ENCODE measurements at regions not wholly inside any gene's neighbourhood (a gene's known extent, or its start where the extent isn't known, plus 50 kb on each side); places are given as distances from the start of the nearest gene placed in this dataset.

DNA sequence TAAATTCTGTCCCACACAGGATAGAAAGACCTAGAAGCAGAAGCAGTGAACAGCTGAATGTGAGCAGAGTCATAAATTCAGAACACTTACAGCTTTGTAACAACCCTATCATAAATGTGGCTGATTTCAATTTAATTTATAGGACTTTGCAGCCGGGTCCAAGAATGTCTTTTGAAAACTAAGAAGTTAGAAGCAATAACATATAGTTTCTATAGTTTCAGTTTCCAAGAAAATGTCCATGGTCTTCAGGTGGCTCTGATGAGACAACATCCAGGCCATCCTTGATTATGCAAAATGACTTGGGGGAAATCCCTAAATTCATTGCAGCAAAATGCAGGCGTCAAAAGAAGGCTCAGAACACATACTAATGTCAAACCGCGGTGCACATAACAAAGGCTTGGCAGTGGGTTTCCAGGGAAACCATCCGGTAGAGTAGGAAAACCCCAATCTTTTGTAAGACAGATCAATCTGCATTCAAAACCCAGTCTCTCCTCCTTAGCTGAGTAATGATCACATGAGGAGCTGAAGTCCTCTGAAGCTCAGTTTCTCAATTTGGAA lies 442.2 kb upstream of the ID2 start:
- TF ChIP-seq TAF1 (IDR thresholded peaks at IDR 0.05; ENCODE audit: low read depth) (no peak), RAD21 (IDR thresholded peaks at IDR 0.05; ENCODE audit: low read depth) (no peak), EGR1 (IDR thresholded peaks at IDR 0.05) (no peak), EP300 (IDR thresholded peaks at IDR 0.05; ENCODE audit: borderline replicate concordance) (no peak), ZBTB7A (IDR thresholded peaks at IDR 0.05; ENCODE audit: low read depth) (no peak), CEBPB (IDR thresholded peaks at IDR 0.05) (no peak), TCF12 (IDR thresholded peaks at IDR 0.05; ENCODE audit: low read depth) (no peak), YY1 (IDR thresholded peaks at IDR 0.05; ENCODE audit: low read depth) (no peak), CREB1 (IDR thresholded peaks at IDR 0.05; ENCODE audit: low read depth) (no peak), NFIC (IDR thresholded peaks at IDR 0.05) (no peak)
- TF ChIP-seq, protein P1, sequence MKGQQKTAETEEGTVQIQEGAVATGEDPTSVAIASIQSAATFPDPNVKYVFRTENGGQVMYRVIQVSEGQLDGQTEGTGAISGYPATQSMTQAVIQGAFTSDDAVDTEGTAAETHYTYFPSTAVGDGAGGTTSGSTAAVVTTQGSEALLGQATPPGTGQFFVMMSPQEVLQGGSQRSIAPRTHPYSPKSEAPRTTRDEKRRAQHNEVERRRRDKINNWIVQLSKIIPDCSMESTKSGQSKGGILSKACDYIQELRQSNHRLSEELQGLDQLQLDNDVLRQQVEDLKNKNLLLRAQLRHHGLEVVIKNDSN (IDR thresholded peaks at IDR 0.05), result no peak
- TF ChIP-seq, protein P2, sequence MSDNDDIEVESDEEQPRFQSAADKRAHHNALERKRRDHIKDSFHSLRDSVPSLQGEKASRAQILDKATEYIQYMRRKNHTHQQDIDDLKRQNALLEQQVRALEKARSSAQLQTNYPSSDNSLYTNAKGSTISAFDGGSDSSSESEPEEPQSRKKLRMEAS (IDR thresholded peaks at IDR 0.05), result no peak
- TF ChIP-seq, protein P3, sequence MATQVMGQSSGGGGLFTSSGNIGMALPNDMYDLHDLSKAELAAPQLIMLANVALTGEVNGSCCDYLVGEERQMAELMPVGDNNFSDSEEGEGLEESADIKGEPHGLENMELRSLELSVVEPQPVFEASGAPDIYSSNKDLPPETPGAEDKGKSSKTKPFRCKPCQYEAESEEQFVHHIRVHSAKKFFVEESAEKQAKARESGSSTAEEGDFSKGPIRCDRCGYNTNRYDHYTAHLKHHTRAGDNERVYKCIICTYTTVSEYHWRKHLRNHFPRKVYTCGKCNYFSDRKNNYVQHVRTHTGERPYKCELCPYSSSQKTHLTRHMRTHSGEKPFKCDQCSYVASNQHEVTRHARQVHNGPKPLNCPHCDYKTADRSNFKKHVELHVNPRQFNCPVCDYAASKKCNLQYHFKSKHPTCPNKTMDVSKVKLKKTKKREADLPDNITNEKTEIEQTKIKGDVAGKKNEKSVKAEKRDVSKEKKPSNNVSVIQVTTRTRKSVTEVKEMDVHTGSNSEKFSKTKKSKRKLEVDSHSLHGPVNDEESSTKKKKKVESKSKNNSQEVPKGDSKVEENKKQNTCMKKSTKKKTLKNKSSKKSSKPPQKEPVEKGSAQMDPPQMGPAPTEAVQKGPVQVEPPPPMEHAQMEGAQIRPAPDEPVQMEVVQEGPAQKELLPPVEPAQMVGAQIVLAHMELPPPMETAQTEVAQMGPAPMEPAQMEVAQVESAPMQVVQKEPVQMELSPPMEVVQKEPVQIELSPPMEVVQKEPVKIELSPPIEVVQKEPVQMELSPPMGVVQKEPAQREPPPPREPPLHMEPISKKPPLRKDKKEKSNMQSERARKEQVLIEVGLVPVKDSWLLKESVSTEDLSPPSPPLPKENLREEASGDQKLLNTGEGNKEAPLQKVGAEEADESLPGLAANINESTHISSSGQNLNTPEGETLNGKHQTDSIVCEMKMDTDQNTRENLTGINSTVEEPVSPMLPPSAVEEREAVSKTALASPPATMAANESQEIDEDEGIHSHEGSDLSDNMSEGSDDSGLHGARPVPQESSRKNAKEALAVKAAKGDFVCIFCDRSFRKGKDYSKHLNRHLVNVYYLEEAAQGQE (IDR thresholded peaks at IDR 0.05; ENCODE audit: low read depth), result no peak

DNA sequence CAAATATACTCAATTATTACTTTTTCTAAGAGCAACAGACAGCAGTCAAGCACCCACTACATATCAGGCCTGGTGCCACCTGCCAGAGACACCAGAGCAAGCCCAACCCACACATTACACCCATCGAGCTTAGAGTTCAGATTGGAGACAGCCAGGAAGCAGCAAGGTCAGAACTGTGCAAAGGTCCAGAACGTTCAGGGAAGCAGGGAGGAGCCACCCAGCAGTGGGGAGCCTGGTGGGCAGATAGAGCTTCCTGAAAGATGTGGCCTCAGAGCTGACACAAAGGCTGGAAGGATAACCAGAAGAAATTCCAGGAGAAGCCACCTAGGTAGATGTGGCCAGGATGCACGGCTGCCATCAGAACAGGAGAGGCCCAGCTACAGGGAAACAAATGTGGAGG lies 440.5 kb upstream of the ID2 start:
- TF ChIP-seq EGR1 (IDR thresholded peaks at IDR 0.05) (no peak), NFIC (IDR thresholded peaks at IDR 0.05) (no peak), CEBPB (IDR thresholded peaks at IDR 0.05) (no peak), RAD21 (IDR thresholded peaks at IDR 0.05; ENCODE audit: low read depth) (no peak), YY1 (IDR thresholded peaks at IDR 0.05; ENCODE audit: low read depth) (no peak), TAF1 (IDR thresholded peaks at IDR 0.05; ENCODE audit: low read depth) (no peak), ZBTB7A (IDR thresholded peaks at IDR 0.05; ENCODE audit: low read depth) (no peak), TCF12 (IDR thresholded peaks at IDR 0.05; ENCODE audit: low read depth) (no peak), EP300 (IDR thresholded peaks at IDR 0.05; ENCODE audit: borderline replicate concordance) (no peak), FOXM1 (IDR thresholded peaks at IDR 0.05; ENCODE audit: borderline replicate concordance, low read depth) (no peak), TEAD4 (IDR thresholded peaks at IDR 0.05) (no peak)
- TF ChIP-seq, protein P3 (IDR thresholded peaks at IDR 0.05; ENCODE audit: low read depth), result no peak
- TF ChIP-seq, protein P1 (IDR thresholded peaks at IDR 0.05), result no peak
- TF ChIP-seq, protein P2 (IDR thresholded peaks at IDR 0.05), result no peak

DNA sequence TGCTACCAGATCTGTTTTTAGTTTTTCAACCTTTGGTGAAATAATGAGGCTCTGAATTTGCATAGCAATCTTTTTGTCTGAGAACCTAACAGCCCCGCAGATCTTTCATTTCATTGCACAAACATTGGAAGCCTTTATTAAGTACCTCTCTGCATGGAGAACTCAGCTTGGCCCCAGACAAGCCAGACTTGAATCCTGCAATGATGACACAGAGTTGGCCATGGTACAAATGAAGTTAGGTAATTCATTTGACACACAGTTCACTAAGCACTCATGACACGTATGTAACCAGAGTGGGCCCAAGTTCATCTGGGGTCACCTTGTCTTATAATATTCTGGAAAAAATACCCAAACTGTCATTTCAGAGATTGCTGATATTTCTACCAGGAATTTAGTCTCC lies 439.1 kb upstream of the ID2 start:
- no peak for TF ChIP-seq ZBTB7A (IDR thresholded peaks at IDR 0.05; ENCODE audit: low read depth)
- TF ChIP-seq, protein P2 (IDR thresholded peaks at IDR 0.05), result no peak
- TF ChIP-seq FOXM1 (IDR thresholded peaks at IDR 0.05; ENCODE audit: borderline replicate concordance, low read depth), result no peak
- TF ChIP-seq, protein P3 (IDR thresholded peaks at IDR 0.05; ENCODE audit: low read depth), result no peak
- no peak for TF ChIP-seq EP300 (IDR thresholded peaks at IDR 0.05; ENCODE audit: borderline replicate concordance)
- TF ChIP-seq TCF12 (IDR thresholded peaks at IDR 0.05; ENCODE audit: low read depth), result no peak
- no peak for TF ChIP-seq TEAD4 (IDR thresholded peaks at IDR 0.05)
- no peak for TF ChIP-seq EGR1 (IDR thresholded peaks at IDR 0.05)
- no peak for TF ChIP-seq RAD21 (IDR thresholded peaks at IDR 0.05; ENCODE audit: low read depth)
- no peak for TF ChIP-seq CEBPB (IDR thresholded peaks at IDR 0.05)
- TF ChIP-seq, protein P1 (IDR thresholded peaks at IDR 0.05), result no peak
- no peak for TF ChIP-seq YY1 (IDR thresholded peaks at IDR 0.05; ENCODE audit: low read depth)
- TF ChIP-seq TAF1 (IDR thresholded peaks at IDR 0.05; ENCODE audit: low read depth), result no peak
- TF ChIP-seq NFIC (IDR thresholded peaks at IDR 0.05), result no peak
- TF ChIP-seq CREB1 (IDR thresholded peaks at IDR 0.05; ENCODE audit: low read depth), result no peak
